ENCODE measurements at regions not wholly inside any gene's neighbourhood (a gene's known extent, or its start where the extent isn't known, plus 50 kb on each side); places are given as distances from the start of the nearest gene placed in this dataset.
"Not testable (repeated sequence)": the region's sequence is repeated elsewhere in the genome, so short reads cannot be mapped to it uniquely, and the experiment has no call there.

DNA sequence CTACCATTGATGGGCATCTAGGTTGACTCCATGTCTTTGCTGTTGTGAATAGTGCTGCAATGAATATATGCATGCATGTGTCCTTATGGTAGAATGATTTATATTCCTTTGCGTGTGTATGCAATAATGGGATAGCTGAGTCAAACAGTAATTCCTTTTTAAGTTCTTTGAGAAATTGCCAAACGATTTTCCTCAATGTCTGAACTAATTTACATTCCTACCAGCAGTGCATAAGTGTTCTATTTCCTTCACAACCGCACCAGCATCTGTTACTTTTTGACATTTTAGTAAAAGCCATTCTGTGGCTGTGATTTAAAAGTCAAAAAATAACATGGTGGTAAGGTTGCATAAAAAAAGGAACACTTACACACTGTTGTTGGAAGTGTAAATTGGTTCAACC, 103.1 kb upstream of the FAM47B start:
- no peak overlapping the region for H3K4me3 ChIP-seq (ENCODE audit: low read depth, low read length, poor library complexity, severe bottlenecking)
- H2AFZ ChIP-seq (ENCODE audit: low read length) = no peak overlapping the region
- no peak overlapping the region for H3K4me2 ChIP-seq (ENCODE audit: low read length)
- POLR2A ChIA-PET = interaction anchor here (0.7 kb wide), 2 partner anchors 57 to 546 kb away, joined by 3 read pairs; no protein-coding TSS in a partner anchor
- no peaks in the 10 kb centered on the region for H3K4me1 ChIP-seq (ENCODE audit: insufficient read depth, low read length, poor library complexity, severe bottlenecking)
- H3K9me3 ChIP-seq (ENCODE audit: low read length) = no peaks in the 10 kb centered on the region
- CTCF ChIA-PET (ENCODE audit: unreplicated experiment) = no interaction called here
- no peaks in the 10 kb centered on the region for H3K9me2 ChIP-seq (ENCODE audit: insufficient read depth, low read length)
- no TSS peak for BruUV-seq (replicated peaks)
- no peak for DNase-seq (ENCODE audit: low spot score)
- H3K79me2 ChIP-seq (ENCODE audit: insufficient read depth, low read depth, low read length) = no peaks in the 10 kb centered on the region
- H3K36me3 ChIP-seq (ENCODE audit: insufficient read depth, low read length) = no peaks in the 10 kb centered on the region
- TF ChIP-seq CTCF (conservative IDR thresholded peaks at IDR 0.05; ENCODE audit: low read length) = no peak
- H3K27ac ChIP-seq (ENCODE audit: low read depth, low read length, poor library complexity, severe bottlenecking) = no peak overlapping the region
- no peaks in the 10 kb centered on the region for H4K20me1 ChIP-seq (ENCODE audit: insufficient read depth, low read length)
- intact Hi-C loops (cut with micrococcal nuclease; ENCODE audit: unreplicated experiment) = no loop called here

DNA sequence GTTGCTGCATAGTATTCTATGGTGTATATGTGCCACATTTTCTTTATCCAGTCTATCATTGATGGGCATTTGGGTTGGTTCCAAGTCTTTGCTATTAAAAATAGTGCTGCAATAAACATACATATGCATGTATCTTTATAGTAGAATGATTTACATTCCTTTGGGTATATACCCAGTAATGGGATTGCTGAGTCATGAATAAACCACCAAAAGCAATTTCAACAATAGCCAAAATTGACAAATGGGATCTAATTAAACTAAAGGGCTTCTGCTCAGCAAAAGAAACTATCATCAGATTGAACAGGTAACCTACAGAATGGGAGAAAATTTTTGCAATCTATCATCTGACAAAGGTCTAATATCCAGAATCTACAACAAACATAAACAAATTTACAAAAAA, 101.4 kb upstream of the FAM47B start:
- H4K20me1 ChIP-seq (ENCODE audit: insufficient read depth, low read length); H3K9me3 ChIP-seq (ENCODE audit: low read length); H3K9me2 ChIP-seq (ENCODE audit: insufficient read depth, low read length); H3K4me2 ChIP-seq (ENCODE audit: low read length); DNase-seq (ENCODE audit: low spot score); H3K27ac ChIP-seq (ENCODE audit: low read depth, low read length, poor library complexity, severe bottlenecking); CTCF ChIA-PET (ENCODE audit: unreplicated experiment); H2AFZ ChIP-seq (ENCODE audit: low read length); H3K36me3 ChIP-seq (ENCODE audit: insufficient read depth, low read length); POLR2A ChIA-PET; H3K79me2 ChIP-seq (ENCODE audit: insufficient read depth, low read depth, low read length); BruUV-seq (replicated peaks); H3K4me3 ChIP-seq (ENCODE audit: low read depth, low read length, poor library complexity, severe bottlenecking); intact Hi-C loops (cut with micrococcal nuclease; ENCODE audit: unreplicated experiment); H3K4me1 ChIP-seq (ENCODE audit: insufficient read depth, low read length, poor library complexity, severe bottlenecking): not testable (repeated sequence)

- Histone ChIP-seq H3K27ac (ENCODE audit: low read depth, low read length, poor library complexity, severe bottlenecking) (no peak overlapping the region), H3K9me2 (ENCODE audit: insufficient read depth, low read length) (no peaks in the 10 kb centered on the region), H3K9me3 (ENCODE audit: low read length) (no peaks in the 10 kb centered on the region), H3K4me3 (ENCODE audit: low read depth, low read length, poor library complexity, severe bottlenecking) (no peak overlapping the region), H3K4me1 (ENCODE audit: insufficient read depth, low read length, poor library complexity, severe bottlenecking) (no peaks in the 10 kb centered on the region), H3K4me2 (ENCODE audit: low read length) (no peak overlapping the region), H3K79me2 (ENCODE audit: insufficient read depth, low read depth, low read length) (no peaks in the 10 kb centered on the region), H4K20me1 (ENCODE audit: insufficient read depth, low read length) (no peaks in the 10 kb centered on the region), H3K36me3 (ENCODE audit: insufficient read depth, low read length) (no peaks in the 10 kb centered on the region), H2AFZ (ENCODE audit: low read length) (no peak overlapping the region)
- ChIA-PET POLR2A (no interaction called here), CTCF (ENCODE audit: unreplicated experiment) (no interaction called here)
- BruUV-seq (replicated peaks) = no TSS peak
- no peak for DNase-seq (ENCODE audit: low spot score)
- intact Hi-C loops (cut with micrococcal nuclease; ENCODE audit: unreplicated experiment) = no loop called here
- TF ChIP-seq CTCF (conservative IDR thresholded peaks at IDR 0.05; ENCODE audit: low read length) (no peak), EZH2phosphoT487 (IDR thresholded peaks at IDR 0.05; ENCODE audit: borderline replicate concordance, low read depth, low read length) (no peak)
Observed at GRCh38 chrX:34848281-34848680, 94.3 kb upstream of the FAM47B start.

All from OCI-LY7 (cell line).